ENCODE measurements at regions not wholly inside any gene's neighbourhood (a gene's known extent, or its start where the extent isn't known, plus 50 kb on each side); places are given as distances from the start of the nearest gene placed in this dataset.

- no peak for TF ChIP-seq CTCF (IDR thresholded peaks at IDR 0.05; ENCODE audit: borderline replicate concordance, extremely low read depth, low read length, poor library complexity, severe bottlenecking)
- no peak for TF ChIP-seq EZH2 (IDR thresholded peaks at IDR 0.05; ENCODE audit: borderline replicate concordance, low read depth, low read length, severe bottlenecking)
Observed at GRCh38 chr2:174686430-174686829, 77.8 kb downstream of the CHRNA1 start.
